T-helper 1 cell treated with Interleukin-12 subunit alpha and Interleukin-12 subunit beta and Interleukin-4 antibody, amounts not matched to agents 30 μg/mL and 1 μg/mL, for 36 hours (primary cell): ENCODE measurements at regions not wholly inside any gene's neighbourhood (a gene's known extent, or its start where the extent isn't known, plus 50 kb on each side); places are given as distances from the start of the nearest gene placed in this dataset.

Experiments
- H3K27ac Mint-ChIP-seq: one replicate; pipeline ENCODE4 v1.8.0; 2021; ENCODE audit warnings: mild to moderate bottlenecking, mixed read lengths
- H3K27me3 Mint-ChIP-seq: one replicate; pipeline ENCODE4 v1.8.0; 2021; ENCODE audit warnings: low read depth, mixed read lengths
- H3K36me3 Mint-ChIP-seq: one replicate; pipeline ENCODE4 v1.8.0; 2021; ENCODE audit warnings: low read depth, mixed read lengths
- H3K4me1 Mint-ChIP-seq: one replicate; pipeline ENCODE4 v1.8.0; 2021; ENCODE audit warnings: low read depth, mixed read lengths
- H3K4me3 Mint-ChIP-seq: one replicate; pipeline ENCODE4 v1.8.0; 2021; ENCODE audit warnings: mild to moderate bottlenecking, moderate library complexity, mixed read lengths
- H3K9me3 Mint-ChIP-seq: one replicate; pipeline ENCODE4 v1.8.0; 2021; ENCODE audit warnings: mixed read lengths

GRCh38 chr6:74130641-74131040 lies 434.6 kb downstream of the CD109 start:
- H3K27me3 Mint-ChIP-seq: no peaks in the 10 kb centered on the region
- H3K36me3 Mint-ChIP-seq: no peaks in the 10 kb centered on the region
- H3K27ac Mint-ChIP-seq: no peak overlapping the region
- H3K9me3 Mint-ChIP-seq: no peaks in the 10 kb centered on the region
- no peaks in the 10 kb centered on the region for H3K4me1 Mint-ChIP-seq
- H3K4me3 Mint-ChIP-seq: no peak overlapping the region

- no peak overlapping the region for H3K27ac Mint-ChIP-seq
- H3K4me3 Mint-ChIP-seq: no peak overlapping the region
- H3K36me3 Mint-ChIP-seq: no peaks in the 10 kb centered on the region
- H3K27me3 Mint-ChIP-seq: no peaks in the 10 kb centered on the region
- H3K9me3 Mint-ChIP-seq: no peaks in the 10 kb centered on the region
- no peaks in the 10 kb centered on the region for H3K4me1 Mint-ChIP-seq
Observed at GRCh38 chr6:74128536-74128935, 432.5 kb downstream of the CD109 start.

GRCh38 chr6:74117113-74117512 lies 421.1 kb downstream of the CD109 start:
- no peaks in the 10 kb centered on the region for H3K9me3 Mint-ChIP-seq
- H3K27me3 Mint-ChIP-seq: no peaks in the 10 kb centered on the region
- H3K4me3 Mint-ChIP-seq: no peak overlapping the region
- H3K27ac Mint-ChIP-seq: no peak overlapping the region
- no peaks in the 10 kb centered on the region for H3K36me3 Mint-ChIP-seq
- no peaks in the 10 kb centered on the region for H3K4me1 Mint-ChIP-seq

GRCh38 chr6:74115674-74116073 lies 419.7 kb downstream of the CD109 start:
- no peaks in the 10 kb centered on the region for H3K4me1 Mint-ChIP-seq
- H3K36me3 Mint-ChIP-seq: no peaks in the 10 kb centered on the region
- no peaks in the 10 kb centered on the region for H3K27me3 Mint-ChIP-seq
- no peak overlapping the region for H3K4me3 Mint-ChIP-seq
- no peak overlapping the region for H3K27ac Mint-ChIP-seq
- no peaks in the 10 kb centered on the region for H3K9me3 Mint-ChIP-seq

GRCh38 chr6:74114428-74114827 lies 418.4 kb downstream of the CD109 start:
- Mint-ChIP-seq H3K27ac (no peak overlapping the region), H3K27me3 (no peaks in the 10 kb centered on the region), H3K4me3 (no peak overlapping the region), H3K9me3 (no peaks in the 10 kb centered on the region), H3K36me3 (no peaks in the 10 kb centered on the region), H3K4me1 (no peaks in the 10 kb centered on the region)

GRCh38 chr6:74113901-74114300 lies 417.9 kb downstream of the CD109 start:
- Mint-ChIP-seq H3K4me1 (no peaks in the 10 kb centered on the region), H3K27ac (no peak overlapping the region), H3K36me3 (no peaks in the 10 kb centered on the region), H3K27me3 (no peaks in the 10 kb centered on the region), H3K4me3 (no peak overlapping the region), H3K9me3 (no peaks in the 10 kb centered on the region)

- Mint-ChIP-seq H3K4me3 (no peak overlapping the region), H3K27ac (no peak overlapping the region), H3K36me3 (no peaks in the 10 kb centered on the region), H3K9me3 (no peaks in the 10 kb centered on the region), H3K27me3 (no peaks in the 10 kb centered on the region), H3K4me1 (no peaks in the 10 kb centered on the region)
Observed at GRCh38 chr6:74103417-74103816, 407.4 kb downstream of the CD109 start.

- no peak overlapping the region for H3K27ac Mint-ChIP-seq
Observed at GRCh38 chr6:74100719-74101287, 404.8 kb downstream of the CD109 start.

GRCh38 chr6:74096329-74096728 lies 400.3 kb downstream of the CD109 start:
- no peak overlapping the region for H3K27ac Mint-ChIP-seq

More at GRCh38 chr6:74100719-74101287, 404.8 kb downstream of the CD109 start:
- H3K4me3 Mint-ChIP-seq: no peak overlapping the region
- H3K36me3 Mint-ChIP-seq: no peaks in the 10 kb centered on the region
- H3K4me1 Mint-ChIP-seq: no peaks in the 10 kb centered on the region
- no peaks in the 10 kb centered on the region for H3K27me3 Mint-ChIP-seq
- no peaks in the 10 kb centered on the region for H3K9me3 Mint-ChIP-seq

GRCh38 chr6:74093361-74093760 lies 397.4 kb downstream of the CD109 start:
- no peak overlapping the region for H3K27ac Mint-ChIP-seq
- H3K4me1 Mint-ChIP-seq: no peaks in the 10 kb centered on the region
- no peaks in the 10 kb centered on the region for H3K9me3 Mint-ChIP-seq
- no peaks in the 10 kb centered on the region for H3K27me3 Mint-ChIP-seq
- no peaks in the 10 kb centered on the region for H3K36me3 Mint-ChIP-seq
- H3K4me3 Mint-ChIP-seq: no peak overlapping the region

More at GRCh38 chr6:74096329-74096728, 400.3 kb downstream of the CD109 start:
- H3K36me3 Mint-ChIP-seq: no peaks in the 10 kb centered on the region
- no peaks in the 10 kb centered on the region for H3K4me1 Mint-ChIP-seq
- H3K4me3 Mint-ChIP-seq: no peak overlapping the region
- no peaks in the 10 kb centered on the region for H3K9me3 Mint-ChIP-seq
- no peaks in the 10 kb centered on the region for H3K27me3 Mint-ChIP-seq

- Mint-ChIP-seq H3K4me1 (no peaks in the 10 kb centered on the region), H3K4me3 (no peak overlapping the region), H3K27me3 (no peaks in the 10 kb centered on the region), H3K27ac (no peak overlapping the region), H3K9me3 (no peaks in the 10 kb centered on the region), H3K36me3 (no peaks in the 10 kb centered on the region)
Observed at GRCh38 chr6:74091794-74092157, 395.8 kb downstream of the CD109 start.

- Mint-ChIP-seq H3K27ac (no peak overlapping the region), H3K36me3 (no peaks in the 10 kb centered on the region), H3K9me3 (no peaks in the 10 kb centered on the region), H3K4me3 (no peak overlapping the region), H3K27me3 (no peaks in the 10 kb centered on the region), H3K4me1 (no peaks in the 10 kb centered on the region)
Observed at GRCh38 chr6:74091136-74091793, 395.3 kb downstream of the CD109 start.

- Mint-ChIP-seq H3K27ac (no peak overlapping the region), H3K4me3 (no peak overlapping the region), H3K36me3 (no peaks in the 10 kb centered on the region)
Observed at GRCh38 chr6:74087899-74088298, 391.9 kb downstream of the CD109 start.

GRCh38 chr6:74075896-74076295 lies 379.9 kb downstream of the CD109 start:
- Mint-ChIP-seq H3K4me1 (no peaks in the 10 kb centered on the region), H3K4me3 (no peak overlapping the region), H3K27ac (no peak overlapping the region), H3K27me3 (no peaks in the 10 kb centered on the region), H3K9me3 (no peaks in the 10 kb centered on the region), H3K36me3 (no peaks in the 10 kb centered on the region)

More at GRCh38 chr6:74087899-74088298, 391.9 kb downstream of the CD109 start:
- H3K9me3 Mint-ChIP-seq: no peaks in the 10 kb centered on the region
- no peaks in the 10 kb centered on the region for H3K27me3 Mint-ChIP-seq
- no peaks in the 10 kb centered on the region for H3K4me1 Mint-ChIP-seq

GRCh38 chr6:74075323-74075722 lies 379.3 kb downstream of the CD109 start:
- Mint-ChIP-seq H3K4me3 (no peak overlapping the region), H3K36me3 (no peaks in the 10 kb centered on the region)

More at GRCh38 chr6:74075323-74075722, 379.3 kb downstream of the CD109 start:
- H3K27me3 Mint-ChIP-seq: no peaks in the 10 kb centered on the region
- H3K4me1 Mint-ChIP-seq: no peaks in the 10 kb centered on the region
- no peak overlapping the region for H3K27ac Mint-ChIP-seq
- no peaks in the 10 kb centered on the region for H3K9me3 Mint-ChIP-seq
